K562 (cell line): ENCODE measurements at regions not wholly inside any gene's neighbourhood (a gene's known extent, or its start where the extent isn't known, plus 50 kb on each side); places are given as distances from the start of the nearest gene placed in this dataset.

Experiments
- ATAC-seq: fragments of 200-7000 bp; cut with Tn5 transposase; 3 replicates; pipeline ENCODE4 v1.9.1; 2020; ENCODE audit warnings: moderate library complexity
- BruUV-seq: library from RNA; stranded (reverse); fragments of 400-500 nt; replicated peaks from 2 replicates; lab custom pipeline; 2021; lab: Mats Ljungman, UMichigan
- CTCF ChIA-PET: fragments of 300-600 bp; formaldehyde crosslinking; extraction: SDS; loops from one replicate; lab custom pipeline; 2021; ENCODE audit warnings: low intra/inter-chr PET ratio; lab: Yijun Ruan, JAX
- POLR2A ChIA-PET: fragments of 300-600, 350-650 bp; sonication (Branson Sonifier 250); formaldehyde crosslinking; extraction: SDS; loops from one replicate; lab custom pipeline; 2021; ENCODE audit warnings: antibody characterized with exemption, inconsistent platforms; lab: Yijun Ruan, JAX
- DNase-seq, 4 experiments: peaks; one replicate each; pipeline versions ENCODE4 v3.0.0 to v3.0.0-alpha.2; 2011 to 2018; ENCODE audit warnings: low spot score in 3 of 4, mixed read lengths in 3 of 4; ENCODE audit errors: extremely low read depth in 1 of 4
- FAIRE-seq: peaks from 2 replicates; lab custom pipeline; 2011; peaks lifted over from hg19 to GRCh38; lab: Jason Lieb, UNC
- H2AFZ ChIP-seq: 2 replicates; pipeline ENCODE4 v1.6.0; 2011; ENCODE audit warnings: low read depth, low read length, control low read depth, inconsistent platforms
- H3K27ac ChIP-seq: fragments of 200-600 bp; 3 replicates; pipeline ENCODE4 v1.8.0; 2011; ENCODE audit warnings: low read depth, mild to moderate bottlenecking, control low read depth, inconsistent platforms, low read length, moderate library complexity, mixed read lengths; ENCODE audit errors: extremely low read depth
- H3K27me3 ChIP-seq, 2 experiments: fragments of 300-600 bp in 1 of 2; 2 replicates in 1 of 2; 3 replicates in 1 of 2; pipeline versions ENCODE4 v1.6.0 to v1.8.0; 2011; ENCODE audit warnings: inconsistent platforms in 2 of 2, low read length in 2 of 2, mild to moderate bottlenecking in 1 of 2, mixed read lengths in 1 of 2, moderate library complexity in 1 of 2; ENCODE audit not compliant: control insufficient read depth in 2 of 2, insufficient read depth in 2 of 2
- H3K36me3 ChIP-seq: fragments of 300-600 bp; 3 replicates; pipeline ENCODE4 v1.8.0; 2011; ENCODE audit warnings: mild to moderate bottlenecking, low read length, inconsistent platforms; ENCODE audit not compliant: control insufficient read depth, insufficient read depth
- H3K4me1 ChIP-seq, 2 experiments: fragments of 200-600 bp in 1 of 2; replicated peaks in 1 of 2; 2 replicates in 1 of 2; 3 replicates in 1 of 2; pipeline versions ENCODE4 v1.5.1 to v1.8.0; 2011; ENCODE audit warnings: inconsistent platforms in 2 of 2, low read length in 2 of 2, mild to moderate bottlenecking in 1 of 2, mixed read lengths in 1 of 2, moderate library complexity in 1 of 2; ENCODE audit not compliant: control insufficient read depth in 2 of 2, insufficient read depth in 2 of 2
- H3K4me2 ChIP-seq: 2 replicates; pipeline ENCODE4 v1.6.1; 2011; ENCODE audit warnings: low read length, control low read depth, inconsistent platforms, mixed read lengths; ENCODE audit not compliant: insufficient read depth
- H3K4me3 ChIP-seq: fragments of 200-600 bp; sonication (generic), shearing (Covaris generic); 2 replicates; pipeline ENCODE4 v1.5.1; 2016; ENCODE audit warnings: control low read depth, inconsistent platforms
- H3K79me2 ChIP-seq: fragments of 200-600 bp; 3 replicates; pipeline ENCODE4 v1.8.0; 2011; ENCODE audit warnings: low read length, inconsistent platforms; ENCODE audit not compliant: control insufficient read depth, insufficient read depth
- H3K9ac ChIP-seq, 2 experiments: 2 replicates each; pipeline versions ENCODE4 v1.6.0 to v1.6.1; 2011; ENCODE audit warnings: low read depth in 2 of 2, low read length in 2 of 2, control low read depth in 1 of 2, inconsistent platforms in 1 of 2, mild to moderate bottlenecking in 1 of 2, mixed read lengths in 1 of 2; ENCODE audit not compliant: insufficient read depth in 1 of 2
- H3K9me1 ChIP-seq: one replicate; pipeline ENCODE4 v1.6.0; 2011; ENCODE audit warnings: inconsistent platforms, mild to moderate bottlenecking, low read length, moderate library complexity; ENCODE audit not compliant: control insufficient read depth, insufficient read depth
- H3K9me3 ChIP-seq: replicated peaks from 2 replicates; pipeline ENCODE4 v1.5.1; 2011; ENCODE audit warnings: low read depth, low read length, inconsistent platforms; ENCODE audit not compliant: control insufficient read depth, insufficient read depth
- H4K20me1 ChIP-seq: replicated peaks from 2 replicates; pipeline ENCODE4 v1.6.1; 2011; ENCODE audit warnings: low read length, inconsistent platforms, mixed read lengths; ENCODE audit not compliant: control insufficient read depth, insufficient read depth
- CBX3 ChIP-seq, 2 experiments: IDR thresholded peaks; 1 replicate in 1 of 2; 2 replicates in 1 of 2; pipeline ENCODE4 v1.6.1; 2012; ENCODE audit warnings: inconsistent platforms in 2 of 2, low read length in 2 of 2, borderline replicate concordance in 1 of 2, control low read depth in 1 of 2
- GMEB1 ChIP-seq: fragments of 250-450 bp; sonication (Bioruptor Pico); IDR thresholded peaks from 2 replicates; pipeline ENCODE4 v1.4.0; 2020; ENCODE audit warnings: mild to moderate bottlenecking
- KLF6 ChIP-seq: fragments of 250-450 bp; sonication (Bioruptor Pico); IDR thresholded peaks from 2 replicates; pipeline ENCODE4 v1.4.0; 2020; ENCODE audit warnings: mild to moderate bottlenecking, moderate library complexity, borderline replicate concordance
- LCOR ChIP-seq: sonication (generic); formaldehyde crosslinking; IDR thresholded peaks from 2 replicates; pipeline ENCODE4 v1.8.0; 2022; ENCODE audit warnings: mild to moderate bottlenecking, missing genetic modification reagents
- LEF1 ChIP-seq: fragments of 450-650 bp; IDR thresholded peaks from 2 replicates; pipeline ENCODE4 v1.6.1; 2016; ENCODE audit warnings: mild to moderate bottlenecking
- MNT ChIP-seq, 2 experiments: fragments of 450-650 bp; conservative IDR thresholded peaks; 2 replicates each; pipeline ENCODE4 v1.6.1; 2017; ENCODE audit warnings: mild to moderate bottlenecking in 2 of 2, moderate library complexity in 2 of 2
- MTA2 ChIP-seq: fragments of 450-650 bp; IDR thresholded peaks from 2 replicates; pipeline ENCODE4 v1.6.1; 2016; ENCODE audit warnings: low read depth
- SIN3B ChIP-seq: fragments of 450-650 bp; IDR thresholded peaks from 2 replicates; pipeline ENCODE4 v1.6.1; 2017; ENCODE audit warnings: low read depth, mild to moderate bottlenecking, moderate library complexity
- STAG1 ChIP-seq: sonication (generic); formaldehyde crosslinking; IDR thresholded peaks from 2 replicates; pipeline ENCODE4 v1.5.0; 2020; ENCODE audit warnings: missing genetic modification reagents, borderline replicate concordance
- ZNF224 ChIP-seq: sonication (generic); formaldehyde crosslinking; IDR thresholded peaks from 2 replicates; pipeline ENCODE4 v1.8.0; 2022; ENCODE audit warnings: mild to moderate bottlenecking, missing genetic modification reagents
- ZNF778 ChIP-seq: fragments of 450-650 bp; formaldehyde crosslinking; IDR thresholded peaks from 2 replicates; pipeline ENCODE4 v1.4.0; 2020; ENCODE audit warnings: mild to moderate bottlenecking, moderate library complexity
- ZNF79 ChIP-seq: fragments of 250-450 bp; sonication (Bioruptor Pico); IDR thresholded peaks from 2 replicates; pipeline ENCODE4 v1.4.0; 2020; ENCODE audit warnings: low read depth, mild to moderate bottlenecking, moderate library complexity
- WGBS: fragments of 100-300 bp; shearing (Covaris generic); methylation state at CpG from one replicate; pipeline ENCODE4 v1.1.6; 2016; ENCODE audit warnings: low coverage, mixed read lengths; ENCODE audit not compliant: insufficient coverage; ENCODE audit errors: missing lambda C conversion rate; 5-methylcytosine and 5-hydroxymethylcytosine counted together
- in situ Hi-C: fragments of 300-500 bp; cut with MboI; formaldehyde crosslinking; loops from 4 replicates; pipeline ENCODE4 v1.15.0; 2018; ENCODE audit warnings: inconsistent platforms, mixed read lengths
- intact Hi-C: fragments of 100-400 bp; cut with micrococcal nuclease; formaldehyde crosslinking; loops from 2 replicates; pipeline ENCODE4 v1.14.2; 2022
- TF ChIP-seq, protein P1 (sequence below): fragments of 250-450 bp; sonication (Bioruptor Pico); IDR thresholded peaks from 2 replicates; pipeline ENCODE4 v1.5.1; 2021; ENCODE audit warnings: mild to moderate bottlenecking
- TF ChIP-seq, protein P2 (sequence below), 3 experiments: fragments of 200-800 bp in 1 of 3; sonication (Bioruptor generic) in 1 of 3; sonication (generic) in 1 of 3; formaldehyde crosslinking in 1 of 3; IDR thresholded peaks; 2 replicates each; pipeline versions ENCODE4 v1.6.1 to v1.8.0; 2016 to 2022; ENCODE audit warnings: mild to moderate bottlenecking in 2 of 3, missing compliant biosample characterization in 2 of 3, missing genetic modification characterization in 2 of 3, missing genetic modification reagents in 1 of 3
- TF ChIP-seq, protein P3 (sequence below): fragments of 250-450 bp; sonication (Bioruptor Pico); IDR thresholded peaks from 2 replicates; pipeline ENCODE4 v1.8.0; 2022; ENCODE audit warnings: moderate library complexity, mild to moderate bottlenecking, inconsistent platforms
- TF ChIP-seq, protein P4 (sequence below): sonication (generic); formaldehyde crosslinking; IDR thresholded peaks from 2 replicates; pipeline ENCODE4 v1.8.0; 2022; ENCODE audit warnings: mild to moderate bottlenecking, low read depth, missing genetic modification reagents

DNA sequence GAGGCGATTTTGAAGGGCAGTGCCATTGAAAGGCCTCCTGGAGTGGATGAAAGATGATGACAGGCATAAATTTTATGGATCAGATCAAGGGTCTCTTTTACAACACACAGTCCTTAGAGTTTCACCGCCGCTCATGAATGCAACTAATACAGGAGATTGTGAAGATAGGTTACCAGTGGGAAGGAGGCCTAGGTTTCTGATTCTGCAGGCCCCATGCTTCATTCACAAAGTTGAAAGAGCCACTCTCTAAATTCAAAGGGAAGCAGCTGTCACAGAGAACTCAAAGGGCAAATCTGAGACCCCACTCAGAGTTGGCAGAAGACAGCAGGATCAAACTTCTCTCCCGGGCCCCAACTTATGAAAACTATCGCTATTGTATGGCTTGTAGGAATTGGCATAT lies 137.6 kb downstream of the MAP3K7 start:
- H3K4me2 ChIP-seq = no peak overlapping the region
- no peaks in the 10 kb centered on the region for H3K79me2 ChIP-seq
- ATAC-seq (no peak), DNase-seq (no peak), FAIRE-seq (no peak)
- H3K27me3 ChIP-seq = no peaks in the 10 kb centered on the region
- H3K9me3 ChIP-seq = no peaks in the 10 kb centered on the region
- no TSS peak for BruUV-seq
- no peaks in the 10 kb centered on the region for H3K36me3 ChIP-seq
- ChIA-PET POLR2A (interaction anchor here (0.9 kb wide), 1 partner anchor 8 kb away, joined by 4 read pairs; no protein-coding TSS in a partner anchor), CTCF (no interaction called here)
- in situ Hi-C loops (no loop called here), intact Hi-C loops (no loop called here)
- H3K9ac ChIP-seq = no peak overlapping the region
- H3K4me3 ChIP-seq = no peak overlapping the region
- 65% methylated on average over 5 of the region's 5 CpGs for WGBS
- no peaks in the 10 kb centered on the region for H3K9me1 ChIP-seq
- H4K20me1 ChIP-seq = no peaks in the 10 kb centered on the region
- H3K4me1 ChIP-seq = no peaks in the 10 kb centered on the region
- no peak overlapping the region for H2AFZ ChIP-seq
- no peak overlapping the region for H3K27ac ChIP-seq
- no peak for TF ChIP-seq ZNF79 (CRISPR knock-in tag)
- no peak for TF ChIP-seq GMEB1 (CRISPR knock-in tag)
- no peak for TF ChIP-seq KLF6 (CRISPR knock-in tag)
- TF ChIP-seq LCOR (CRISPR knock-in tag) = no peak
- TF ChIP-seq MNT (conservative IDR thresholded peaks at IDR 0.05) = no peak
- TF ChIP-seq, protein P1, sequence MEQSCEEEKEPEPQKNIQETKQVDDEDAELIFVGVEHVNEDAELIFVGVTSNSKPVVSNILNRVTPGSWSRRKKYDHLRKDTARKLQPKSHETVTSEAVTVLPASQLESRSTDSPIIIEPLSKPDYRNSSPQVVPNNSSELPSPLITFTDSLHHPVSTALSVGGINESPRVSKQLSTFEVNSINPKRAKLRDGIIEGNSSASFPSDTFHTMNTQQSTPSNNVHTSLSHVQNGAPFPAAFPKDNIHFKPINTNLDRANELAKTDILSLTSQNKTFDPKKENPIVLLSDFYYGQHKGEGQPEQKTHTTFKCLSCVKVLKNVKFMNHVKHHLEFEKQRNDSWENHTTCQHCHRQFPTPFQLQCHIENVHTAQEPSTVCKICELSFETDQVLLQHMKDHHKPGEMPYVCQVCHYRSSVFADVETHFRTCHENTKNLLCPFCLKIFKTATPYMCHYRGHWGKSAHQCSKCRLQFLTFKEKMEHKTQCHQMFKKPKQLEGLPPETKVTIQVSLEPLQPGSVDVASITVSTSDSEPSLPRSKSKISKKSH (CRISPR knock-in tag) = no peak
- TF ChIP-seq SIN3B = no peak
- no peak for TF ChIP-seq MTA2
- TF ChIP-seq LEF1 = no peak
- TF ChIP-seq, protein P2, sequence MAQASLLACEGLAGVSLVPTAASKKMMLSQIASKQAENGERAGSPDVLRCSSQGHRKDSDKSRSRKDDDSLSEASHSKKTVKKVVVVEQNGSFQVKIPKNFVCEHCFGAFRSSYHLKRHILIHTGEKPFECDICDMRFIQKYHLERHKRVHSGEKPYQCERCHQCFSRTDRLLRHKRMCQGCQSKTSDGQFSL (CRISPR knock-in tag; IDR thresholded peaks at IDR 0.05) = no peak
- TF ChIP-seq, protein P2 (tag; IDR thresholded peaks at IDR 0.05) = no peak
- TF ChIP-seq, protein P3, sequence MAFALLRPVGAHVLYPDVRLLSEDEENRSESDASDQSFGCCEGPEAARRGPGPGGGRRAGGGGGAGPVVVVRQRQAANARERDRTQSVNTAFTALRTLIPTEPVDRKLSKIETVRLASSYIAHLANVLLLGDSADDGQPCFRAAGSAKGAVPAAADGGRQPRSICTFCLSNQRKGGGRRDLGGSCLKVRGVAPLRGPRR = no peak
- no peak for TF ChIP-seq ZNF778 (CRISPR knock-in tag)
- TF ChIP-seq, protein P4, sequence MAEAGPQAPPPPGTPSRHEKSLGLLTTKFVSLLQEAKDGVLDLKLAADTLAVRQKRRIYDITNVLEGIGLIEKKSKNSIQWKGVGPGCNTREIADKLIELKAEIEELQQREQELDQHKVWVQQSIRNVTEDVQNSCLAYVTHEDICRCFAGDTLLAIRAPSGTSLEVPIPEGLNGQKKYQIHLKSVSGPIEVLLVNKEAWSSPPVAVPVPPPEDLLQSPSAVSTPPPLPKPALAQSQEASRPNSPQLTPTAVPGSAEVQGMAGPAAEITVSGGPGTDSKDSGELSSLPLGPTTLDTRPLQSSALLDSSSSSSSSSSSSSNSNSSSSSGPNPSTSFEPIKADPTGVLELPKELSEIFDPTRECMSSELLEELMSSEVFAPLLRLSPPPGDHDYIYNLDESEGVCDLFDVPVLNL (CRISPR knock-in tag) = no peak
- no peak for TF ChIP-seq ZNF224
- no peak for TF ChIP-seq CBX3 (IDR thresholded peaks at IDR 0.05; ENCODE audit: borderline replicate concordance in 1 of 2, low read length in 2 of 2)
- TF ChIP-seq STAG1 = no peak
